ENCODE measurements at regions not wholly inside any gene's neighbourhood (a gene's known extent, or its start where the extent isn't known, plus 50 kb on each side); places are given as distances from the start of the nearest gene placed in this dataset.

GRCh38 chr2:67323209-67323991 lies 73.7 kb upstream of the ETAA1 start:
- Histone ChIP-seq H2BK120ac (ENCODE audit: low read depth, low read length) (peak overlapping the region; percentile 20), H3K18ac (ENCODE audit: low read depth, low read length) (peak overlapping the region; percentile 43; the same call in 1 of the 2 replicates), H2BK20ac (ENCODE audit: low read depth, low read length) (no peak overlapping the region; the same call in 1 of the 2 replicates), H4K5ac (ENCODE audit: low read depth, low read length) (peak overlapping the region; percentile 40; the same call in 1 of the 2 replicates), H3K79me1 (ENCODE audit: low read depth in 1 of 2, low read length in 2 of 2) (no peaks in the 10 kb centered on the region), H3K4me1 (ENCODE audit: control insufficient read depth, insufficient read depth, low read length) (peaks cover 5% of the 10 kb centered on the region), H3K36me3 (ENCODE audit: control insufficient read depth, insufficient read depth, low read length) (no peaks in the 10 kb centered on the region), H3K27ac (ENCODE audit: insufficient read depth, low read length) (no peak overlapping the region), H2AK5ac (ENCODE audit: low read depth, low read length) (no peak overlapping the region), H2AK9ac (replicated peaks; ENCODE audit: low read depth, low read length, poor library complexity) (no peak overlapping the region), H4K91ac (ENCODE audit: insufficient read depth, low read depth, low read length) (0 out of 2 replicates have a peak overlapping the region, but pooled peaks have one; percentile 2), H4K20me1 (ENCODE audit: insufficient read depth, low read length) (no peaks in the 10 kb centered on the region), H3K4ac (ENCODE audit: low read depth, low read length) (no peak overlapping the region), H3K4me3 (ENCODE audit: insufficient read depth, low read depth, low read length) (no peak overlapping the region), H3K9me3 (ENCODE audit: control insufficient read depth, insufficient read depth, low read length) (no peaks in the 10 kb centered on the region), H3K27me3 (ENCODE audit: control insufficient read depth, insufficient read depth, low read length) (no peaks in the 10 kb centered on the region), H4K8ac (ENCODE audit: low read depth in 2 of 2, low read length in 2 of 2) (peak overlapping the region in 1 of 2 experiments; percentile 62; a peak in 1 of 4 replicates), H3K4me2 (ENCODE audit: low read depth, low read length) (no peak overlapping the region), H3K23ac (ENCODE audit: low read depth, low read length) (peak overlapping the region; percentile 1; the same call in 1 of the 2 replicates), H3K9ac (ENCODE audit: low read depth, low read length) (no peak overlapping the region), H2BK15ac (ENCODE audit: low read depth, low read length) (peak overlapping the region; percentile 14; the same call in 1 of the 3 replicates), H3K14ac (replicated peaks; ENCODE audit: low read depth, low read length) (no peak overlapping the region), H2AFZ (replicated peaks; ENCODE audit: low read length, poor library complexity) (no peak overlapping the region), H2BK5ac (ENCODE audit: low read depth, low read length, poor library complexity, severe bottlenecking) (no peak overlapping the region), H3K56ac (ENCODE audit: extremely low read depth, insufficient read depth, low read length) (no peak overlapping the region), H3K9me1 (ENCODE audit: insufficient read depth, low read length) (no peaks in the 10 kb centered on the region)
- ATAC-seq (ENCODE audit: low read depth): no peak
- no peak for DNase-seq
- in situ Hi-C loops (cut with MboI; ENCODE audit: low sequenced_read_pairs): no loop called here
- intact Hi-C loops (cut with micrococcal nuclease): loop anchor here (2.0 to 10.0 kb wide), 4 partner anchors 327 to 891 kb away; no protein-coding TSS in a partner anchor
- POLR2A ChIA-PET (ENCODE audit: unreplicated experiment): no interaction called here
- dilution Hi-C loops (cut with HindIII; ENCODE audit: low sequenced_read_pairs, unreplicated experiment): no loop called here
- CTCF ChIA-PET: interaction anchor here (0.6 to 1.1 kb wide), 4 partner anchors 86 to 1246 kb away, joined by 3 to 4 read pairs (median 3); no protein-coding TSS in a partner anchor
- no TSS peak for BruUV-seq (replicated peaks)
- no CpG with 5 or more reads among the region's 4 CpGs for WGBS, 2 experiments (ENCODE audit: extremely low coverage in 2 of 2, insufficient read length in 1 of 2)
- TF ChIP-seq MAFK (IDR thresholded peaks at IDR 0.05; ENCODE audit: low read depth, low read length): no peak
- no peak for TF ChIP-seq RFX5 (IDR thresholded peaks at IDR 0.05; ENCODE audit: low read depth, low read length)
- TF ChIP-seq MAZ (IDR thresholded peaks at IDR 0.05; ENCODE audit: borderline replicate concordance, low read depth, low read length): no peak
- TF ChIP-seq RAD21 (IDR thresholded peaks at IDR 0.05; ENCODE audit: low read length): no peak
- TF ChIP-seq RCOR1 (IDR thresholded peaks at IDR 0.05; ENCODE audit: insufficient replicate concordance, low read length): no peak
- no peak for TF ChIP-seq FOS (IDR thresholded peaks at IDR 0.05; ENCODE audit: low read depth, low read length)
- TF ChIP-seq POLR2A (IDR thresholded peaks at IDR 0.05; ENCODE audit: low read depth, low read length): no peak
- no peak for TF ChIP-seq CTCF (conservative IDR thresholded peaks at IDR 0.05; ENCODE audit: low read depth, low read length)
- TF ChIP-seq NFE2L2 (IDR thresholded peaks at IDR 0.05; ENCODE audit: low read depth, low read length): no peak
- no peak for TF ChIP-seq SMC3 (IDR thresholded peaks at IDR 0.05; ENCODE audit: low read depth, low read length)
- no peak for TF ChIP-seq CHD1 (IDR thresholded peaks at IDR 0.05; ENCODE audit: low read depth, low read length)
- TF ChIP-seq CEBPB (IDR thresholded peaks at IDR 0.05; ENCODE audit: low read depth, low read length): no peak
- TF ChIP-seq ELK1 (IDR thresholded peaks at IDR 0.05; ENCODE audit: borderline replicate concordance, low read depth, low read length): no peak
- no peak for TF ChIP-seq USF2 (IDR thresholded peaks at IDR 0.05; ENCODE audit: low read depth, low read length)
- no peak for TF ChIP-seq MXI1 (IDR thresholded peaks at IDR 0.05; ENCODE audit: borderline replicate concordance, low read depth, low read length)

Data from IMR-90 (cell line).